Kidney (tissue), 13 donors: ENCODE measurements at regions not wholly inside any gene's neighbourhood (a gene's known extent, or its start where the extent isn't known, plus 50 kb on each side); places are given as distances from the start of the nearest gene placed in this dataset.

Source experiments
- DNase-seq, 5 donors: peaks; one replicate each; pipeline ENCODE4 v3.0.0-alpha.2; 2013 to 2020
- FAIRE-seq: peaks from 2 replicates; lab custom pipeline; 2012; peaks lifted over from hg19 to GRCh38; lab: Jason Lieb, UNC
- H3K27ac ChIP-seq, 2 donors: one replicate each; pipeline ENCODE4 v1.7.0; 2013; ENCODE audit warnings: low read depth in 2 of 2, low read length in 2 of 2, inconsistent platforms in 1 of 2
- H3K27me3 ChIP-seq: one replicate; pipeline ENCODE4 v1.7.1; 2013; ENCODE audit warnings: low read length, inconsistent platforms; ENCODE audit not compliant: control insufficient read depth, insufficient read depth
- H3K36me3 ChIP-seq, 3 donors: one replicate each; pipeline versions ENCODE4 v1.7.0 to v1.7.1; 2013; ENCODE audit warnings: low read length in 3 of 3, control low read depth in 1 of 3, inconsistent platforms in 1 of 3; ENCODE audit not compliant: insufficient read depth in 3 of 3, control insufficient read depth in 2 of 3
- H3K4me1 ChIP-seq, 3 donors: one replicate each; pipeline versions ENCODE4 v1.7.0 to v1.7.1; 2013; ENCODE audit warnings: low read length in 3 of 3, inconsistent platforms in 1 of 3, low read depth in 1 of 3; ENCODE audit not compliant: control insufficient read depth in 2 of 3, insufficient read depth in 2 of 3
- H3K4me3 ChIP-seq, 3 donors: one replicate each; pipeline versions ENCODE4 v1.7.0 to v1.8.1; 2013; ENCODE audit warnings: low read length in 3 of 3, control low read depth in 1 of 3, inconsistent platforms in 1 of 3
- H3K9ac ChIP-seq, 3 donors: one replicate each; pipeline versions ENCODE4 v1.7.0 to v1.7.1; 2013; ENCODE audit warnings: low read length in 3 of 3, control low read depth in 1 of 3, inconsistent platforms in 1 of 3
- H3K9me3 ChIP-seq, 3 donors: one replicate each; pipeline versions ENCODE4 v1.7.0 to v1.7.1; 2013; ENCODE audit warnings: low read length in 3 of 3, control low read depth in 1 of 3, inconsistent platforms in 1 of 3; ENCODE audit not compliant: control insufficient read depth in 2 of 3, insufficient read depth in 1 of 3
- CTCF ChIP-seq: IDR thresholded peaks from 3 replicates; pipeline ENCODE4 v1.5.1; 2012; ENCODE audit warnings: mild to moderate bottlenecking, moderate library complexity, borderline replicate concordance; ENCODE audit not compliant: insufficient read depth; ENCODE audit errors: extremely low read depth
- intact Hi-C: fragments of 100-400 bp; cut with DNase I; formaldehyde crosslinking; loops from one replicate; pipeline ENCODE4 v1.11.1; 2022
- donor health status: control.
- donor health status: control.
- donor health status: control.
- donor health status: control.
- donor health status: control.
- donor health status: DM: yes; HTN: yes; CAD: no.
- donor health status: Normal renal cell carcinoma (clear cell type).

GRCh38 chr12:124445826-124446225, 121.6 kb downstream of the NCOR2 start:
- peak overlapping the region; percentile 49 to 58 for H3K27ac ChIP-seq
- no peak for TF ChIP-seq CTCF
- no peaks in the 10 kb centered on the region for H3K27me3 ChIP-seq
- no peak overlapping the region for H3K4me3 ChIP-seq
- no peak overlapping the region for H3K9ac ChIP-seq
- no peaks in the 10 kb centered on the region for H3K9me3 ChIP-seq
- H3K4me1 ChIP-seq: peaks cover 4 to 26% (median 6%) of the 10 kb centered on the region in 3 donors
- FAIRE-seq (no peak), DNase-seq (peak in 1 of 5 donors; percentile 52)
- peaks cover 0 to 10% (median 9%) of the 10 kb centered on the region in 3 donors for H3K36me3 ChIP-seq
- intact Hi-C loops: no loop called here

- Histone ChIP-seq H3K27me3 (no peaks in the 10 kb centered on the region), H3K27ac (peak overlapping the region; percentile 40 to 58), H3K9me3 (no peaks in the 10 kb centered on the region), H3K36me3 (peaks cover 0 to 9% (median 8%) of the 10 kb centered on the region in 3 donors), H3K4me3 (no peak overlapping the region), H3K9ac (no peak overlapping the region), H3K4me1 (peaks cover 4 to 24% (median 6%) of the 10 kb centered on the region in 3 donors)
- no peak for TF ChIP-seq CTCF
- FAIRE-seq (no peak), DNase-seq (peak; percentile 76 to 97 (median 94))
- intact Hi-C loops: no loop called here
Measured at GRCh38 chr12:124445121-124445718, 122.2 kb downstream of the NCOR2 start.

- no peak overlapping the region for H3K27ac ChIP-seq
- H3K4me1 ChIP-seq: peaks cover 4 to 17% (median 6%) of the 10 kb centered on the region in 3 donors
- TF ChIP-seq CTCF: no peak
- H3K4me3 ChIP-seq: no peak overlapping the region
- H3K9ac ChIP-seq: peak overlapping the region in 1 of 3 donors; percentile 4
- H3K9me3 ChIP-seq: no peaks in the 10 kb centered on the region
- no peaks in the 10 kb centered on the region for H3K27me3 ChIP-seq
- intact Hi-C loops: no loop called here
- DNase-seq (peak in 1 of 5 donors; percentile 43), FAIRE-seq (no peak)
- H3K36me3 ChIP-seq: peaks cover 0 to 9% (median 8%) of the 10 kb centered on the region in 3 donors
Measured at GRCh38 chr12:124443931-124444712, 123.3 kb downstream of the NCOR2 start.
